GM12878 (cell line): ENCODE measurements at regions not wholly inside any gene's neighbourhood (a gene's known extent, or its start where the extent isn't known, plus 50 kb on each side); places are given as distances from the start of the nearest gene placed in this dataset.

ENCODE experiments used
- ATAC-seq: fragments of 200-7000 bp; cut with Tn5 transposase; 3 replicates; pipeline ENCODE4 v1.9.1; 2020; ENCODE audit warnings: mild to moderate bottlenecking, moderate library complexity
- BruUV-seq: library from RNA; stranded (reverse); fragments of 400-500 nt; replicated peaks from 2 replicates; lab custom pipeline; 2021; lab: Mats Ljungman, UMichigan
- CTCF ChIA-PET: fragments of 300-600 bp; sonication (Branson Sonifier 250); formaldehyde crosslinking; extraction: SDS; loops from one replicate; lab custom pipeline; 2021; ENCODE audit warnings: inconsistent platforms; lab: Yijun Ruan, JAX
- POLR2A ChIA-PET: fragments of 350-600 bp; formaldehyde crosslinking; extraction: SDS; loops from one replicate; lab custom pipeline; 2021; ENCODE audit warnings: inconsistent platforms; lab: Charles Lee
- RAD21 ChIA-PET: fragments of 300-600 bp; sonication (Branson Sonifier 250); formaldehyde crosslinking; loops from one replicate; lab custom pipeline; 2023; ENCODE audit warnings: antibody characterized with exemption; ENCODE audit not compliant: unreplicated experiment; lab: Charles Lee
- SMC1A ChIA-PET: fragments of 300-600 bp; sonication (Branson Sonifier 250); formaldehyde crosslinking; loops from one replicate; lab custom pipeline; 2023; ENCODE audit not compliant: unreplicated experiment, uncharacterized antibody; lab: Charles Lee
- DNase-seq: peaks from one replicate; pipeline ENCODE4 v3.0.0-alpha.2; 2011; ENCODE audit warnings: low read depth, low spot score
- FAIRE-seq: peaks from 3 replicates; lab custom pipeline; 2011; peaks lifted over from hg19 to GRCh38; lab: Jason Lieb, UNC
- H2AFZ ChIP-seq: 2 replicates; pipeline ENCODE4 v1.6.0; 2011; ENCODE audit warnings: low read depth, low read length, control low read depth; ENCODE audit not compliant: control insufficient read depth
- H3K27ac ChIP-seq: 2 replicates; pipeline ENCODE4 v1.5.1; 2011; ENCODE audit warnings: control low read depth; ENCODE audit not compliant: control insufficient read depth, insufficient read depth
- H3K27me3 ChIP-seq, 2 experiments: replicated peaks in 1 of 2; 2 replicates each; pipeline versions ENCODE4 v1.6.0 to v1.6.1; 2011; ENCODE audit warnings: low read length in 1 of 2; ENCODE audit not compliant: control insufficient read depth in 2 of 2, insufficient read depth in 2 of 2
- H3K36me3 ChIP-seq, 2 experiments: 2 replicates each; pipeline ENCODE4 v1.5.1; 2011; ENCODE audit warnings: low read length in 1 of 2; ENCODE audit not compliant: control insufficient read depth in 2 of 2, insufficient read depth in 2 of 2
- H3K4me1 ChIP-seq: 2 replicates; pipeline ENCODE4 v1.6.1; 2011; ENCODE audit warnings: mild to moderate bottlenecking, low read length, moderate library complexity, mixed read lengths; ENCODE audit not compliant: control insufficient read depth, insufficient read depth
- H3K4me2 ChIP-seq: 2 replicates; pipeline ENCODE4 v1.6.0; 2011; ENCODE audit warnings: control low read depth; ENCODE audit not compliant: control insufficient read depth, insufficient read depth
- H3K4me3 ChIP-seq: fragments of 200-600 bp; sonication (generic); 2 replicates; pipeline ENCODE4 v1.5.1; 2016
- H3K79me2 ChIP-seq: 2 replicates; pipeline ENCODE4 v1.6.0; 2011; ENCODE audit warnings: low read length; ENCODE audit not compliant: control insufficient read depth, insufficient read depth
- H3K9ac ChIP-seq: 2 replicates; pipeline ENCODE4 v1.8.0; 2011; ENCODE audit warnings: low read length, control low read depth, mixed read lengths; ENCODE audit not compliant: control insufficient read depth, insufficient read depth
- H3K9me3 ChIP-seq: replicated peaks from 3 replicates; pipeline ENCODE4 v1.5.1; 2011; ENCODE audit warnings: mild to moderate bottlenecking, low read length; ENCODE audit not compliant: control insufficient read depth, insufficient read depth
- H4K20me1 ChIP-seq: 2 replicates; pipeline ENCODE4 v1.6.0; 2011; ENCODE audit not compliant: control insufficient read depth, insufficient read depth
- ATF2 ChIP-seq: IDR thresholded peaks from 2 replicates; pipeline ENCODE4 v1.6.1; 2012; ENCODE audit warnings: low read length, inconsistent platforms
- BRCA1 ChIP-seq: IDR thresholded peaks from 2 replicates; pipeline ENCODE4 v1.6.1; 2011; ENCODE audit warnings: low read depth, low read length, improper control_type of control experiment
- CUX1 ChIP-seq: IDR thresholded peaks from 2 replicates; pipeline ENCODE4 v1.6.1; 2012; ENCODE audit warnings: improper control_type of control experiment, low read depth, low read length; ENCODE audit not compliant: insufficient replicate concordance
- ESRRA ChIP-seq: IDR thresholded peaks from 2 replicates; pipeline ENCODE4 v1.6.1; 2012; ENCODE audit warnings: mild to moderate bottlenecking, low read length, improper control_type of control experiment
- FOXM1 ChIP-seq: IDR thresholded peaks from 2 replicates; pipeline ENCODE4 v1.6.1; 2012; ENCODE audit warnings: low read depth, mild to moderate bottlenecking, inconsistent platforms, low read length, moderate library complexity
- GABPA ChIP-seq: IDR thresholded peaks from 2 replicates; pipeline ENCODE4 v1.6.1; 2014; ENCODE audit warnings: antibody characterized with exemption, low read depth, mild to moderate bottlenecking, inconsistent platforms
- IKZF1 ChIP-seq: fragments of 450-650 bp; conservative IDR thresholded peaks from 2 replicates; pipeline ENCODE4 v1.6.1; 2017; ENCODE audit warnings: antibody characterized with exemption, mild to moderate bottlenecking
- IKZF2 ChIP-seq, 2 experiments: fragments of 450-650 bp; IDR thresholded peaks; 2 replicates each; pipeline ENCODE4 v1.6.1; 2017; ENCODE audit warnings: mild to moderate bottlenecking in 2 of 2, moderate library complexity in 2 of 2
- NR2C1 ChIP-seq: fragments of 450-650 bp; IDR thresholded peaks from 2 replicates; pipeline ENCODE4 v1.6.1; 2017; ENCODE audit warnings: antibody characterized with exemption, mild to moderate bottlenecking, moderate library complexity
- POLR2A ChIP-seq: IDR thresholded peaks from 2 replicates; pipeline ENCODE4 v1.6.1; 2011; ENCODE audit warnings: low read depth, mild to moderate bottlenecking, low read length
- SIN3A ChIP-seq: IDR thresholded peaks from 2 replicates; pipeline ENCODE4 v1.6.1; 2012; ENCODE audit warnings: low read depth, low read length, improper control_type of control experiment
- SIX5 ChIP-seq: IDR thresholded peaks from 2 replicates; pipeline ENCODE4 v1.6.1; 2011; ENCODE audit warnings: mild to moderate bottlenecking, low read depth, low read length, moderate library complexity; ENCODE audit not compliant: severe bottlenecking
- SREBF2 ChIP-seq: IDR thresholded peaks from 2 replicates; pipeline ENCODE4 v1.6.1; 2012; ENCODE audit warnings: mild to moderate bottlenecking, low read length
- ZNF217 ChIP-seq: fragments of 450-650 bp; IDR thresholded peaks from 2 replicates; pipeline ENCODE4 v1.6.1; 2017; ENCODE audit warnings: antibody characterized with exemption, mild to moderate bottlenecking
- WGBS: methylation state at CpG from one replicate; pipeline ENCODE4 v1.1.6; 2016; ENCODE audit warnings: low lambda C conversion rate; ENCODE audit not compliant: insufficient replicate concordance, insufficient coverage; ENCODE audit errors: missing lambda C conversion rate; 5-methylcytosine and 5-hydroxymethylcytosine counted together
- in situ Hi-C: fragments of 300-500 bp; cut with MboI; formaldehyde crosslinking; loops from 9 replicates; pipeline ENCODE4 v1.14.3; 2018; ENCODE audit warnings: mixed read lengths
- intact Hi-C: fragments of 100-400 bp; cut with micrococcal nuclease; formaldehyde crosslinking; loops from one replicate; pipeline ENCODE4 v1.14.2; 2022; ENCODE audit not compliant: unreplicated experiment
- TF ChIP-seq, protein P1 (sequence below), 3 experiments: IDR thresholded peaks in 2 of 3; conservative IDR thresholded peaks in 1 of 3; 2 replicates each; pipeline ENCODE4 v1.5.1; 2011; ENCODE audit warnings: low read depth in 3 of 3, low read length in 3 of 3, mild to moderate bottlenecking in 3 of 3, control low read depth in 2 of 3, moderate library complexity in 2 of 3, inconsistent platforms in 1 of 3, mixed read lengths in 1 of 3; ENCODE audit not compliant: control insufficient read depth in 2 of 3, insufficient read depth in 1 of 3; ENCODE audit errors: extremely low read depth in 1 of 3

DNA sequence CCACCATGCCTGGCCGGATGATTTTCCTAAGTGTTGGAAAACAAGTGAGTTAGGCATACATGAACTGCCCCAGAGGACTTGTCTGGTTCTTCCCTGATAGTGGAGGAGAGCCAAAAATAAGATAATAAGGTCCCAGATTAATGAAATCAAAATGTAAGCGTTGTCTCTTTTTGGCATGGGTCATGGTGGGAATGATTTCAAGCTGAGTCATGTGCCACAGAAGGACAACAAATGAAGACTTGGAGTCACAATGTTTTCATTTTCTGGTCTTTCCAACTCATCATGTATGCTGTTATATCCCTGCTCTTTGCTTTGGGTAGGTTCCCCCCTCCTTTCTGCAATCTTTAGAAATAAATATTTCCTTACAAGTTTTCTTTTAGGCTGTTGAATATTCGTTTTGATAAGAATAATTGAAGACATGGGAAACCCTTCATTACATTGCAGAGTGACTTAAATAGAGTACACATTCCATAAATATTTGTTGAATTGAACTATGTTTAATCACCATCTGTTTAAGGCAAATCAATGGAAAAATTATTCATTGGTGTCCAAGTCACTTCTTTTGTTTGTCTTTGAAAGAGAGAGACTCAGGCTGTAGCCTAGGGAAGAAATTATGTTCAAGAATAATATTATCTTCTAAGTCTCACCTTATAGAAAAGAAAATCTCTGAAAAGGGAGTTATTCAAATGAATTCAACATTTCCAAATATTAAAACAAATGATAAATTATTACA is 196.3 kb downstream of the CSNK1G3 start:
- FAIRE-seq, result no peak
- H3K27me3 ChIP-seq, result no peaks in the 10 kb centered on the region
- no peak for TF ChIP-seq IKZF2 (IDR thresholded peaks at IDR 0.05)
- TF ChIP-seq POLR2A, result no peak
- no peak for TF ChIP-seq SIX5
- TF ChIP-seq, protein P1, sequence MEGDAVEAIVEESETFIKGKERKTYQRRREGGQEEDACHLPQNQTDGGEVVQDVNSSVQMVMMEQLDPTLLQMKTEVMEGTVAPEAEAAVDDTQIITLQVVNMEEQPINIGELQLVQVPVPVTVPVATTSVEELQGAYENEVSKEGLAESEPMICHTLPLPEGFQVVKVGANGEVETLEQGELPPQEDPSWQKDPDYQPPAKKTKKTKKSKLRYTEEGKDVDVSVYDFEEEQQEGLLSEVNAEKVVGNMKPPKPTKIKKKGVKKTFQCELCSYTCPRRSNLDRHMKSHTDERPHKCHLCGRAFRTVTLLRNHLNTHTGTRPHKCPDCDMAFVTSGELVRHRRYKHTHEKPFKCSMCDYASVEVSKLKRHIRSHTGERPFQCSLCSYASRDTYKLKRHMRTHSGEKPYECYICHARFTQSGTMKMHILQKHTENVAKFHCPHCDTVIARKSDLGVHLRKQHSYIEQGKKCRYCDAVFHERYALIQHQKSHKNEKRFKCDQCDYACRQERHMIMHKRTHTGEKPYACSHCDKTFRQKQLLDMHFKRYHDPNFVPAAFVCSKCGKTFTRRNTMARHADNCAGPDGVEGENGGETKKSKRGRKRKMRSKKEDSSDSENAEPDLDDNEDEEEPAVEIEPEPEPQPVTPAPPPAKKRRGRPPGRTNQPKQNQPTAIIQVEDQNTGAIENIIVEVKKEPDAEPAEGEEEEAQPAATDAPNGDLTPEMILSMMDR (IDR thresholded peaks at IDR 0.05 in 2 of 3, conservative IDR thresholded peaks at IDR 0.05 in 1 of 3; ENCODE audit: control insufficient read depth in 2 of 3, extremely low read depth in 1 of 3, insufficient read depth in 1 of 3, low read depth in 3 of 3, low read length in 3 of 3), result no peak
- no peak for TF ChIP-seq SREBF2
- no peak for TF ChIP-seq ESRRA
- no peak for TF ChIP-seq SIN3A
- no peak for TF ChIP-seq IKZF1
- TF ChIP-seq FOXM1, result no peak
- TF ChIP-seq CUX1, result no peak
- no peak for TF ChIP-seq GABPA
- no peak for TF ChIP-seq ZNF217
- no peak for TF ChIP-seq BRCA1
- no peak for TF ChIP-seq NR2C1
- no peak for TF ChIP-seq ATF2
- no peaks in the 10 kb centered on the region for H3K9me3 ChIP-seq
- in situ Hi-C loops (no loop called here), intact Hi-C loops (no loop called here)
- ATAC-seq, result no peak
- SMC1A ChIA-PET, result no interaction called here
- no peaks in the 10 kb centered on the region for H3K36me3 ChIP-seq
- no peaks in the 10 kb centered on the region for H4K20me1 ChIP-seq
- no peak overlapping the region for H3K27ac ChIP-seq
- POLR2A ChIA-PET, result no interaction called here
- no peak for DNase-seq
- H3K9ac ChIP-seq, result no peak overlapping the region
- BruUV-seq, result no TSS peak
- RAD21 ChIA-PET, result no interaction called here
- no peaks in the 10 kb centered on the region for H3K4me1 ChIP-seq
- WGBS, result 37% methylated on average over 3 of the region's 3 CpGs
- CTCF ChIA-PET, result no interaction called here
- H3K4me2 ChIP-seq, result no peak overlapping the region
- no peak overlapping the region for H2AFZ ChIP-seq
- no peaks in the 10 kb centered on the region for H3K79me2 ChIP-seq
- H3K4me3 ChIP-seq, result no peak overlapping the region
